ENCODE measurements at regions not wholly inside any gene's neighbourhood (a gene's known extent, or its start where the extent isn't known, plus 50 kb on each side); places are given as distances from the start of the nearest gene placed in this dataset.

GRCh38 chr12:76195920-76196319, 111.4 kb upstream of the NAP1L1 start:
- H3K36me3 ChIP-seq (replicated peaks in 1 of 2; ENCODE audit: control insufficient read depth in 1 of 2, insufficient read depth in 2 of 2, low read length in 2 of 2), result no peaks in the 10 kb centered on the region
- POLR2A ChIA-PET, result no interaction called here
- H3K27me3 ChIP-seq (ENCODE audit: control insufficient read depth in 1 of 2, insufficient read depth in 2 of 2, low read length in 2 of 2), result no peaks in the 10 kb centered on the region; a peak in 1 of 5 replicates
- no peak overlapping the region for H2AFZ ChIP-seq (ENCODE audit: low read length)
- BruUV-seq (replicated peaks), result no TSS peak
- H3K9me3 ChIP-seq (ENCODE audit: low read length), result peaks cover 25% of the 10 kb centered on the region
- ATAC-seq (no peak), FAIRE-seq (no peak), DNase-seq (ENCODE audit: low spot score) (no peak)
- H4K20me1 ChIP-seq (ENCODE audit: insufficient read depth, low read length), result no peaks in the 10 kb centered on the region
- in situ Hi-C loops (cut with HindIII; ENCODE audit: extremely low pct_ligation_motif_present, low pct_unique_long_range_greater_than_20kb) (no loop called here), intact Hi-C loops (cut with micrococcal nuclease; ENCODE audit: unreplicated experiment) (no loop called here)
- no peaks in the 10 kb centered on the region for H3K4me1 ChIP-seq (ENCODE audit: insufficient read depth, low read length)
- H3K79me2 ChIP-seq (ENCODE audit: insufficient read depth, low read length), result no peaks in the 10 kb centered on the region
- no peak overlapping the region for H3K9ac ChIP-seq (ENCODE audit: insufficient read depth, low read depth, low read length)
- no peak overlapping the region for H3K4me3 ChIP-seq (replicated peaks in 1 of 3; ENCODE audit: insufficient read depth in 1 of 3, low read depth in 2 of 3, low read length in 3 of 3)
- H3K27ac ChIP-seq (ENCODE audit: extremely low read length, insufficient read depth, low read length), result no peak overlapping the region
- 0% methylated on average over 1 of the region's 1 CpG for WGBS (ENCODE audit: low lambda C conversion rate)
- CTCF ChIA-PET (ENCODE audit: low intra/inter-chr PET ratio, low total read pairs), result no interaction called here
- H3K4me2 ChIP-seq (ENCODE audit: low read depth, low read length), result no peak overlapping the region
- TF ChIP-seq ZNF460 (CRISPR knock-in tag; IDR thresholded peaks at IDR 0.05; ENCODE audit: borderline replicate concordance) (no peak), NONO (IDR thresholded peaks at IDR 0.05) (no peak), NONO (CRISPR knock-in tag; conservative IDR thresholded peaks at IDR 0.05) (no peak), PRDM15 (CRISPR knock-in tag; IDR thresholded peaks at IDR 0.05) (no peak), GPN1 (CRISPR knock-in tag; IDR thresholded peaks at IDR 0.05; ENCODE audit: borderline replicate concordance) (no peak), FLYWCH1 (CRISPR knock-in tag; IDR thresholded peaks at IDR 0.05) (no peak), ZNF672 (CRISPR knock-in tag; IDR thresholded peaks at IDR 0.05) (no peak), ZBTB1 (CRISPR knock-in tag; IDR thresholded peaks at IDR 0.05; ENCODE audit: borderline replicate concordance) (no peak), BCL6 (CRISPR knock-in tag; IDR thresholded peaks at IDR 0.05) (no peak), CREB3 (CRISPR knock-in tag; IDR thresholded peaks at IDR 0.05) (no peak), KLF12 (CRISPR knock-in tag; IDR thresholded peaks at IDR 0.05; ENCODE audit: borderline replicate concordance) (no peak), ZSCAN22 (CRISPR knock-in tag; IDR thresholded peaks at IDR 0.05) (no peak), ZNF318 (CRISPR knock-in tag; IDR thresholded peaks at IDR 0.05) (no peak), HOXA5 (CRISPR knock-in tag; IDR thresholded peaks at IDR 0.05) (no peak)
